Stimulated activated naive CD8-positive, alpha-beta T cell treated with anti-CD3 and anti-CD28 coated beads, Interleukin-15, Interleukin-2, amounts not matched to agents 100 ng/mL and 50 ng/mL, for 24 hours (primary cell): ENCODE measurements at regions not wholly inside any gene's neighbourhood (a gene's known extent, or its start where the extent isn't known, plus 50 kb on each side); places are given as distances from the start of the nearest gene placed in this dataset.

Experiments
- H3K27ac Mint-ChIP-seq: one replicate; pipeline ENCODE4 v1.8.0; 2021; ENCODE audit warnings: mild to moderate bottlenecking, mixed read lengths
- H3K27me3 Mint-ChIP-seq: one replicate; pipeline ENCODE4 v1.8.0; 2021; ENCODE audit warnings: mixed read lengths
- H3K36me3 Mint-ChIP-seq: one replicate; pipeline ENCODE4 v1.8.0; 2021; ENCODE audit warnings: low read depth, mixed read lengths
- H3K4me1 Mint-ChIP-seq: one replicate; pipeline ENCODE4 v1.8.0; 2021; ENCODE audit warnings: low read depth, mixed read lengths
- H3K4me3 Mint-ChIP-seq: one replicate; pipeline ENCODE4 v1.8.0; 2021; ENCODE audit warnings: mild to moderate bottlenecking, mixed read lengths
- H3K9me3 Mint-ChIP-seq: one replicate; pipeline ENCODE4 v1.8.0; 2021; ENCODE audit warnings: mixed read lengths

DNA sequence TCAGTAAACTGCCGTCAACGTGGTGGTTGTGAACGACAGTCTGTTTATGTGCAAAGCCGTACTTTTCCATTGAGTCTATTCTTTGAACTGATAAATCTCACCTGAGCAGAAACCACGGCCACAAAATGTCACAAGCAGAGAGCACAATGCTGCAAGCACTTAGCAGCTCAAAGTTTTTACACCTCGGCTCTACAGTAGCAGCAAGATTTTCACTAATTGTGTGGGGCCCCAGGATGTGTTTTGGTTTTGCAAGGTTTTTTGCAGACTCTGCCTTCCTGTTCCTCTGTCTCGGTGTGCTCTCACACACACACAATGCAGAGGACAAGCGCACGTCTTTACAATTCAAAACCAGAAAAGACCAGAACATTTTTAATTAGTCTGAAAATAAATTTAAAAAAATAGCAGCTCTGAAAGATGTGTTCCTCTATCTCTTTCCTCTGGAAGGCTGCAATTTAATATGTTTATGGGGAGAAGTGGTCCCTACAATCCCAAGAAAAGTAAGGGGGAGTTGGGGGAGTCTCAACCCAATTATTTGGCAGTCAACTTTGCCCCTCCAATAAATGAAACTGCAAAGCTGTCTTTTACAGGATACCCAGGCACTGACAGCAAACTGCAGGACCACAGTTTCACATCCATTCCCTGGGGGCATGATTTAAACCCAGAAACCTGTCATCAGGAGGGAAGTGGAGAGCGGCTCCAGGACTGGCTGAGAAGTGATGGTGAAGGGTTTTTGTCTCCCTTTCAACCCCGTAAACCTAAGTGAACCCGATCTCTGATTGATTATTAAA lies 73.8 kb upstream of the SFMBT2 start:
- Mint-ChIP-seq H3K27me3 (no peaks in the 10 kb centered on the region), H3K9me3 (no peaks in the 10 kb centered on the region), H3K4me1 (peaks cover 69% of the 10 kb centered on the region), H3K27ac (peak overlapping the region; percentile 62), H3K36me3 (no peaks in the 10 kb centered on the region), H3K4me3 (peak overlapping the region; percentile 82)

DNA sequence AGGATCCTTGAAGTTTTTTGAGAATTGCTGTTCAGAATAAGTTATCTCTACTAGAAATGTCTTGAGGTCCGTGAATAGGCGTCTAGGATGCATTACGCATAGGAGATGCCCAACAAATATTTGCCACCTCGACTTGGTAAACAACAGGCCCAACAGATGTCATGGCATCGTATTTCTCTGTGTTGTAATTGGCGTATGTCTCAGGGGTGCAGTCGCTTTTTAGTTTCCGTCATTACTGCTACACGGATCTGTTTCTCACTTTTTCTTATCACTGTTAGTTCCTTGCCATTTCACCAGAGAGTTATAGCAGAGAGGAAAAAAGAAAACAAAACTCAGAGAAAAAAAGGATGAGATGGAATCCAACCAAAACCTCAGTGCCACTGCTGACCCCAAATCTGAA lies 73.0 kb upstream of the SFMBT2 start:
- peaks cover 73% of the 10 kb centered on the region for H3K4me1 Mint-ChIP-seq
- peak overlapping the region; percentile 72 for H3K4me3 Mint-ChIP-seq
- no peaks in the 10 kb centered on the region for H3K27me3 Mint-ChIP-seq
- H3K9me3 Mint-ChIP-seq, result no peaks in the 10 kb centered on the region
- peak overlapping the region; percentile 69 for H3K27ac Mint-ChIP-seq
- H3K36me3 Mint-ChIP-seq, result no peaks in the 10 kb centered on the region

DNA sequence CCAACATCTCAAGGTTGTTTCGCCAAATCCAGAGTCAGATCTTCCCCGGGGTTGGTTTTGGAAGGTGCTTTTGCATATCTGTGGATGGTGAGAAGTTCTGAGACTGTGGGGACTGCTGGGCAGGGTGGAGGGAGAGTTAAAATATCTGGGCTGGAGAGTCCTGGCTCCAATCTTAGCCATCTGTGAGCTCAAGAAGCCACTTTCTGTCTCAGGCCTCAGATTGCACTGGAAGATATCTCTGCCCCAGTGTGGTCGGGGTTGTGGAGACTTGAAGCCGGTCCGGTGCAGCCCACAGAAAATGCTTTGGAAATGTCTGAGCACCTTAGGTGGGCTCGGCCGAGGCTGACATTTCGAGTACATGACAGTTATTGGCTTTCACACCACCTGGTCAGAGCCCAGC lies 72.2 kb upstream of the SFMBT2 start:
- Mint-ChIP-seq H3K4me3 (no peak overlapping the region), H3K9me3 (no peaks in the 10 kb centered on the region), H3K27ac (no peak overlapping the region), H3K27me3 (no peaks in the 10 kb centered on the region), H3K36me3 (no peaks in the 10 kb centered on the region), H3K4me1 (peaks cover 78% of the 10 kb centered on the region)

DNA sequence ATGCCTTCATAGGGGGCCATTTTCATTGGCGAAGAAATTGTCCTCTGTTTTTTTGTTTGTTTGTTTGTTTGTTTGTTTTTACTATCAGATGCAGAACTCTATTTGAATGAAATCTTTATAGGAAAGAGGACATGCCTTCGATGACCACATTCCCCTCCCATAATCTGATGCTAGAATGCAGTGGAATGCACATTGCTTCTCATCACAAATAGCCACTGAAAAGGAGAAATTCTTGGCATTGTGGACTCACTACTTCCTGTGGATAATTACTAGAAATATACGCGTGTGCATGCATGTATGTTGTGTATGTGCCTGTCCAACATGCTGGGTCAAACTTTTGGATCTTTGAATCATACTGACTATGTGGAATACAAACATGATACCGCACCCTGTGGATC lies 70.5 kb upstream of the SFMBT2 start:
- peak overlapping the region; percentile 67 for H3K27ac Mint-ChIP-seq
- no peak overlapping the region for H3K4me3 Mint-ChIP-seq
- no peaks in the 10 kb centered on the region for H3K27me3 Mint-ChIP-seq
- H3K36me3 Mint-ChIP-seq, result no peaks in the 10 kb centered on the region
- peaks cover 79% of the 10 kb centered on the region for H3K4me1 Mint-ChIP-seq
- no peaks in the 10 kb centered on the region for H3K9me3 Mint-ChIP-seq

DNA sequence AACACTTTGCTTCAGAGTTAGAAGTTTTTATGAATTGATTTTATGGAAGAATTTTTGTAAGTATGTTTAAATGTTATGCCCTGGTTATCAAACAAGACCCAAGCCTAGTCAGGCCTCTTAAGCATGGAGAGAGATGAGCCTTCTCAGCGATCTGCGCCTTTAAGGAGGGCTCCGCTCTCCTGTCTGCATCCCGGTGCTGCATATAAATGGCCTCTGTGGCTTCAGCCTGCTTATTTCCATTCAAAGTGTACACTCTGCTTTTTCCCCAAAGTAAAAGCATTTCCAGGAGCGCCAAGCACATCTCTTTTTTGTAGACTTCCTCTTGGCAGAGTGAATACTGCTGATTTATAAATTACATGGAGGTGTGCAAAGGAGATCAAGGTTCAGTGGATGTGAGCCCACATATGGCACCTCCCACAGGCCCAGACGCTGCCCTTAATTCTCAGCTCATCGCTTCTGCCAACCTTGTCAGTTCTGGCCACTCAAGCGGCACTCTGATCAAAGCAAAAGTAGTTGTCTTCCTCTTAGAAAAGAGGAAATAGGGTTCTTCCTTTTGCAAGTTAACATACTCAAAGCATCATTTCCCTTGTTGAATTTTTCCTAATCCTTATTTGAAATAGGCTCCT lies 70.0 kb upstream of the SFMBT2 start:
- Mint-ChIP-seq H3K27ac (peak overlapping the region; percentile 17), H3K36me3 (no peaks in the 10 kb centered on the region), H3K27me3 (no peaks in the 10 kb centered on the region), H3K9me3 (no peaks in the 10 kb centered on the region), H3K4me3 (peak overlapping the region; percentile 0), H3K4me1 (peaks cover 76% of the 10 kb centered on the region)

DNA sequence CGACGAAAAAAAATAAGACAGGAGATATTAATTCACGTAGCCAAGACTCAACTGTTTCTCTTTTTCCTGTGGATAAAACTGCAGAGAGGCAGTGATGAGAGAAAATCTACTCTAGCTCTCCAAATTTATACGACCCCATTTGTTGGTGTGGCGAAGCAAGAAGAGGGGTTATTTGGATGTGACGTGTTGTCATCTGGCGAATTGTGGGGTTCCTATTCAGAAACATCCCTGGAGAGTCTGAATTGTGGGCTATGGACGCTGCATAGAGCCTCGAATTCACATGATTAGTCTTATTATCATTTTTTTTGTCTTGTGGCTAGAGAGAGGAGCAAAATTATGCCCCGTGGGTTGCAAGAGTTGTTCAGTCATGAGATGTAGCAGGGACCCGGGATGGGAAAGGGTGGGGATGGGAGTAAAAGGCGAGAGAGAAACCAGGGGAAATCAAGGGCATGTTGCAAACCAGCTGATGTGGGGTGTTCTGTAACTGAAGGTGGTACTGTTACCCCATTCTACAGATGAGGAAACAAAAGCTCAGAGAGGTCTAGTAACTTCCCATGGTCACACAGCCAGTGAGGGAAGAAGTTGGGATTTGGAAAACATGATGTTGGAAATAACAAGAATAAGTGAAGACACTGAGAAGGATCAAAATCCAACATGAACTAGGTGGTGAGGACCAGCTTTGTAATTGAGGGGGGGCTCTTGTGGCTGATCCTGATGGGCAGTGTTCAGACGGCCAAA lies 69.2 kb upstream of the SFMBT2 start:
- Mint-ChIP-seq H3K27me3 (no peaks in the 10 kb centered on the region), H3K36me3 (no peaks in the 10 kb centered on the region), H3K27ac (peak overlapping the region; percentile 46), H3K4me1 (peaks cover 71% of the 10 kb centered on the region), H3K4me3 (no peak overlapping the region), H3K9me3 (no peaks in the 10 kb centered on the region)

DNA sequence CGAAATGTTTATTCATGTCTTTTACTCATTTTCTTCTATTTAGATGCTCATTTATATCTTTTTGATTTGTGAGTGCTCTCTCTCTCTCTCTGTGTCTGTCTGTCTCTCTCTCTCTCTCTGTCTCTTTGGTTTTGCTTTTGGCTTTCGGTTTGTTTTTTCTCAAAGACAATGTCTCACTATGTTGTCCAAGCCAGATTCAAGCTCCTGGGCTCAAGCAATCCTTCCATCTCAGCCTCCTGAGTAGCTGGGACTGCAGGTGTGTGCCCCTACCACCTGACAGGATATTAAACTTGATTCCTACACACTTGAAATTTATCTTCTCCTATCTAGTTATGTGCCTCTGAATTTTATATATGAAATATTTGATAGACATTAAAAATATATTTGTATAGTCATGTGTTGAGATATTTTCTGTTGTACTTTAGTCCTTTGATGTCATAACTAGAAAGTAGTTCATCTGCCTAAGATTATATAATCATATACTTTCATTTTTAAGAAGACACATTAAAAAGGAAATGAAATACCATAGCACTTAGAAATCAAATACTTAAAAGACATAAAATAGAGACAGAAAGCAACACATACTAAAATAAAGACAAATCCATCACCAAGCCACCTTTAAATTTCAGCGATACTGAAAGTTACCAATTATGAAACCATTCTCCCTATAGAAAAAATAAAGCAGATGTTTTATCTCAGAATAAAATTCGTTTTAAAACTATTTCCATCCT lies 68.1 kb upstream of the SFMBT2 start:
- Mint-ChIP-seq H3K36me3 (no peaks in the 10 kb centered on the region), H3K27ac (no peak overlapping the region), H3K4me3 (peak overlapping the region; percentile 49), H3K27me3 (no peaks in the 10 kb centered on the region), H3K9me3 (no peaks in the 10 kb centered on the region), H3K4me1 (peaks cover 60% of the 10 kb centered on the region)

DNA sequence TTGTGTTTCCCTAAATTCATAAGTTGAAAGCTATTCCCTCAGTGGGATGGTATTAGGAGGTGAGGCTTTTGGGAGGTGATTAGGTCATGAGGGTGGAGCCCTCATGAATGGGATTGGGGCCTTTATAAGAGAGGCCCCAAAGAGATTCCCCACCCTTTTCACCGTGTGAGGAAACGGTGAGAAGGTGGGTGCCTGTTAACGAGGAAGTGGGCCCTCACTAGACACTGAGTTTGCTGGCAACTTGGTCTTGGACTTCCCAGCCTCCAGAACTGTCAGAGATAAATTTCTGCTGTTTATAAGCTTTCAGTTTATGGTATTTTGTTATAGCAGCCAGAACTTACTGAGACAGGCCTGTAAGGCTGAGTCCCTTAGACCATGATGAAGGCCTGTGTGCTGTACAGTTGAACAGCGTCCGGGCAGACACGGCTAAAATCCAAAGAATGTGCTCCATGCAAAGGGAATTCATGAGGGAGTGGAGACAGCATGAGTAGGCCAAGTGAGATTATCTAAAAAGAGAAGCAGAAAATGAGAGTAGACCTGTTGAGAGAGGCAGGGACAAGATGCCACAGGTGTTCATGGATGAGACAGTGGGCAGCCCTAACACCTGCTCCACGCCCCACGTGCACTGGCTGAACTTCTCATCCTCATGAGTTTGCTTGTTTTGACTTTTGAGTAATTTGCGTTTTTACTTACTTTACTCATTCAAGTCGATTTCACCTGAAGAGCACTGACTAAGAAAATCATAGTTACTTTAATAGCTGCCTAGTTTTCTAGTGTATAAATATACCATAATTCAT lies 66.9 kb upstream of the SFMBT2 start:
- Mint-ChIP-seq H3K4me3 (no peak overlapping the region), H3K9me3 (no peaks in the 10 kb centered on the region), H3K27ac (no peak overlapping the region), H3K27me3 (no peaks in the 10 kb centered on the region), H3K4me1 (peaks cover 51% of the 10 kb centered on the region), H3K36me3 (no peaks in the 10 kb centered on the region)

DNA sequence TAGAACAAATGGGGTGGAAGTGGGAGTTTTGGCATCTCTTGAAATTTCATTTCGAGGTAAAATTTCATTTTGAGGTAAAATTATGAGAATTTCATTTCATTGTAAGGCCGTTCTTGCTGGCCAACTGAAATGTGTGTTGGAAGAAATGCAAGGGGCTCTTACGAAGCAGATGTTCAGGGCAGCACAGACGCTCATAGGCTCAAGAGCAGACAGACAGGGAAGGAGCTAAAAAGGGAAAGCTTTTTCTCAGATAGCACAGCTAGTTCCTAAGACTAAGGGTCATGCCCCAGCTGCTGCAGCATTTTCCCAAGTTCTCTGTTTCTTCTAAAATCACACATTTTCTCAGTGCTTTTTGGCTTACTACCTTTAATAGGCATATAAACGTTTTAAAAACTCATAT lies 65.1 kb upstream of the SFMBT2 start:
- Mint-ChIP-seq H3K27ac (no peak overlapping the region), H3K4me1 (peaks cover 54% of the 10 kb centered on the region), H3K4me3 (no peak overlapping the region)

DNA sequence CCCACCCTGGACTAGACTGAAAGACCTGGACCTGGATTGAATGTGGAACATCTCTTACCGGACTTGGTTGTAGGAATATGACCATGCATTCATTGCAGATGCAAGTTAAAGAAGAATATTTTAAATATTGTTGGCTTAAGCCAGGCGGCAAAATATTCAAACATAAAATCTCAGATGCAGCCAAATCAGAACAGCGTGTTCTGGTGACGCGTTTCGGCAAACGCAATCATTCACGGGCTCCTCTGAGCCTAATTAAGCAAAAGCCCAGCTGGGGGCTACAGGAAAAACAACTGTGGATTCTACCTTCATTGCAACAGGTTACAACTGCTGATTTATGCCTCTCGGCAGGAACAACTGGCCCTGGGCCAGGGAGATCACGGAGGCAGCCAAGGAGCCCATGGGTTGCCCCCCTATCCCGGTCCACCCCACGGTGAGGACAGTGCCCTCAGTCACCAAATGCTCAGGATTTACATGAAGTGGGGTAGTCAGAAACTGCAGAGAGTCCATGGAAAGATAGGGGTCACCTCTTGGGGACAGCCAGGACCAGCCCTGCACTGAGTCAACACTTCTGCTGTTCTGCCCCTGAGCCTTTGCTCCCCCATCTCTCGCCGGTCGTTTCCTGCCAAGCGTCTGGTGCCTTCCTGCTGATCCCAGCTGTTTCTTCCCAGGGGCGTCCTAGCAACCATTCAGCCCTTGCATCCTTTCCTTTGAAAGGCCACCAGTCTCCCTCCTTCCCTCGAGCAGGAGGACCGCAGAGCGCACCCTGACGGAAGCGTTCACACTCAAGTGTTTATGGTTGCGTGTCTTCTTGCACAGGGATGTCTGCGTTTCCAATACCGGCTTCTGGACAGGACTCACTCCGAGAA lies 64.4 kb upstream of the SFMBT2 start:
- H3K9me3 Mint-ChIP-seq, result no peaks in the 10 kb centered on the region
- H3K4me1 Mint-ChIP-seq, result peaks cover 54% of the 10 kb centered on the region
- H3K27ac Mint-ChIP-seq, result no peak overlapping the region
- H3K36me3 Mint-ChIP-seq, result no peaks in the 10 kb centered on the region
- no peak overlapping the region for H3K4me3 Mint-ChIP-seq
- H3K27me3 Mint-ChIP-seq, result no peaks in the 10 kb centered on the region

More for the DNA sequence above, 65.1 kb upstream of the SFMBT2 start:
- Mint-ChIP-seq H3K36me3 (no peaks in the 10 kb centered on the region), H3K9me3 (no peaks in the 10 kb centered on the region), H3K27me3 (no peaks in the 10 kb centered on the region)

DNA sequence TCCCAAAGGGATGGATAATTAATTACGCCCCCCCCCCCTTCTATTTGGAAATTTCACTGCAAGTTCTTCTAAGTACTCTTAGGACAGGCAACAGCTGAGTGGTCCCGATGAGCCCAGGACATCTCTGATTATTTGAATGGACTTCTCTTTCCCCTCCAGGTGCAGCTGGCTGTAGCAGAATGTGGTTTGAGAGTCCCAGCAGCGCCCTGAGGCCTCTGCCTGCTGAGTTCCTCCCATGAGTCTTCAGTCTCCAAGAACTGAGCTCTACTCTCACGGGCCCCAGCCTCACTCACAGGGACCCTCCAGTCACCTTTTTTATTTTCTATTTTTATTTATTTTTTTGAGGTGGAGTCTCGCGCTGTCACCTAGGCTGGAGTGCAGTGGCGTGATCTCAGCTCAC lies 63.6 kb upstream of the SFMBT2 start:
- peaks cover 47% of the 10 kb centered on the region for H3K4me1 Mint-ChIP-seq
- H3K27ac Mint-ChIP-seq, result no peak overlapping the region

DNA sequence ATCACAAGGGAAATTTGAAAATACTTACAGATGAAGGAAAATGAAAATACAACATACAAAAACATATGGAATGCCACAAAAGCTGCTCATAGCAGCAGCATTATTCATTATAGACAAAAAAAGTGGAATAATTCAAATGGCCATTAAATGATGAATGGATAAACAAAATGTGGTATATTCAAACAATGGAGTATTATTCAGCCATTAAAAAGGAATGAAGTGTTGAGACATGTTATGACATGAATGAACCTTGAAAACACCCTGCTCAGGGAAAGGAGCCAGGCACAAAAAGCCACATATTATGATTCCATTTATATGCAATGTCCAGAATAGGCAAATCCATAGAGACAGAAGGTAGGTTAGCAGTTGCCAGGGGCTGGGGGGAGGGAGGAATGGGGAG lies 62.6 kb upstream of the SFMBT2 start:
- Mint-ChIP-seq H3K27ac (no peak overlapping the region), H3K4me3 (no peak overlapping the region), H3K4me1 (peaks cover 38% of the 10 kb centered on the region)

More for the DNA sequence above, 63.6 kb upstream of the SFMBT2 start:
- no peaks in the 10 kb centered on the region for H3K36me3 Mint-ChIP-seq
- no peaks in the 10 kb centered on the region for H3K9me3 Mint-ChIP-seq
- H3K27me3 Mint-ChIP-seq, result no peaks in the 10 kb centered on the region
- no peak overlapping the region for H3K4me3 Mint-ChIP-seq

DNA sequence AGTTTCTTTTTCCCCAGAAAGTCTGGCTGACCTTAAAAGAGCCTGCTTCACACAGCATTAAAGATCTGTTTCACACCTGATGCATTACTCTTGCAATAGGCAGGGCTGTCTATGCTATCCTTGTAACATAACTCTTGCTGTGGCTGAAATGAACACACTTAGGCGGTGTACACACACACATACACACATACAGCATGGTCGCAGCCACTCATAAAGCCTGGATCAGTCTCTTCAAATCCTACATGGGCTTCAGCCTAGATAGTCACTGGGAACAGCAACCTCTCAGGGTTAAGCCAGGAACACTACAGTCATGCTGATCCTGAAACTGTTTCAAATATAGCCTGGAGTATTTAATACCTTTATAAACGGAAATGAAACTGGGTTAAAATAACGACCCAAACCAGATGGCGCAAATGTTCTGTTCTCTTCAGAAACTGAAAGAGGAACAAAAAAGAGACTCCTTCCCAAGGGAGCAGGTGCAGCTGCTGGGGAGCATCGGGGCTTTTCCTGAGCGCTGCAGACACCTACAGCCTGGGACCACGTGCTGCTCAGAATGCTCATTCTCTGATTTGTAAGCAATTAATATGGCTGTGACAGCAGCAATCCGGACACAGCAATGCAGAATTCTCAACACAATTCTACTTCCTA lies 61.0 kb upstream of the SFMBT2 start:
- peak overlapping the region; percentile 75 for H3K4me3 Mint-ChIP-seq
- H3K27ac Mint-ChIP-seq, result peak overlapping the region; percentile 75
- no peaks in the 10 kb centered on the region for H3K27me3 Mint-ChIP-seq
- H3K4me1 Mint-ChIP-seq, result peaks cover 33% of the 10 kb centered on the region
- H3K9me3 Mint-ChIP-seq, result no peaks in the 10 kb centered on the region
- no peaks in the 10 kb centered on the region for H3K36me3 Mint-ChIP-seq

More for the DNA sequence above, 62.6 kb upstream of the SFMBT2 start:
- Mint-ChIP-seq H3K9me3 (no peaks in the 10 kb centered on the region), H3K36me3 (no peaks in the 10 kb centered on the region), H3K27me3 (no peaks in the 10 kb centered on the region)
